Sigmoid colon (tissue), 4 donors: ENCODE measurements at regions not wholly inside any gene's neighbourhood (a gene's known extent, or its start where the extent isn't known, plus 50 kb on each side); places are given as distances from the start of the nearest gene placed in this dataset.

Experiments used
- EP300 ChIP-seq, 4 donors: sonication (generic); formaldehyde crosslinking; IDR thresholded peaks; one replicate each; pipeline ENCODE4 v1.6.1; 2017; ENCODE audit warnings: antibody characterized with exemption in 4 of 4
- POLR2AphosphoS5 ChIP-seq, 4 donors: sonication (generic); formaldehyde crosslinking; IDR thresholded peaks; one replicate each; pipeline ENCODE4 v1.6.1; 2017; ENCODE audit warnings: antibody characterized with exemption in 4 of 4
- TF ChIP-seq, protein P1 (sequence below), 4 experiments: fragments of 450-650 bp in 3 of 4; fragments of 200-600 bp in 1 of 4; IDR thresholded peaks; one replicate each; pipeline ENCODE4 v1.5.1; 2016 to 2019; ENCODE audit warnings: antibody characterized with exemption in 4 of 4, mild to moderate bottlenecking in 3 of 4, moderate library complexity in 2 of 4

- TF ChIP-seq, protein P1, sequence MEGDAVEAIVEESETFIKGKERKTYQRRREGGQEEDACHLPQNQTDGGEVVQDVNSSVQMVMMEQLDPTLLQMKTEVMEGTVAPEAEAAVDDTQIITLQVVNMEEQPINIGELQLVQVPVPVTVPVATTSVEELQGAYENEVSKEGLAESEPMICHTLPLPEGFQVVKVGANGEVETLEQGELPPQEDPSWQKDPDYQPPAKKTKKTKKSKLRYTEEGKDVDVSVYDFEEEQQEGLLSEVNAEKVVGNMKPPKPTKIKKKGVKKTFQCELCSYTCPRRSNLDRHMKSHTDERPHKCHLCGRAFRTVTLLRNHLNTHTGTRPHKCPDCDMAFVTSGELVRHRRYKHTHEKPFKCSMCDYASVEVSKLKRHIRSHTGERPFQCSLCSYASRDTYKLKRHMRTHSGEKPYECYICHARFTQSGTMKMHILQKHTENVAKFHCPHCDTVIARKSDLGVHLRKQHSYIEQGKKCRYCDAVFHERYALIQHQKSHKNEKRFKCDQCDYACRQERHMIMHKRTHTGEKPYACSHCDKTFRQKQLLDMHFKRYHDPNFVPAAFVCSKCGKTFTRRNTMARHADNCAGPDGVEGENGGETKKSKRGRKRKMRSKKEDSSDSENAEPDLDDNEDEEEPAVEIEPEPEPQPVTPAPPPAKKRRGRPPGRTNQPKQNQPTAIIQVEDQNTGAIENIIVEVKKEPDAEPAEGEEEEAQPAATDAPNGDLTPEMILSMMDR (IDR thresholded peaks at IDR 0.05): no peak
- TF ChIP-seq POLR2AphosphoS5 (IDR thresholded peaks at IDR 0.05) (no peak), EP300 (IDR thresholded peaks at IDR 0.05) (no peak)
Observed at GRCh38 chr3:118793176-118793575, 241.5 kb downstream of the IGSF11 start.
